ENCODE measurements at regions not wholly inside any gene's neighbourhood (a gene's known extent, or its start where the extent isn't known, plus 50 kb on each side); places are given as distances from the start of the nearest gene placed in this dataset.
"Not testable (repeated sequence)": the region's sequence is repeated elsewhere in the genome, so short reads cannot be mapped to it uniquely, and the experiment has no call there.

GRCh38 chr2:10197697-10198076 lies 75.1 kb downstream of the RRM2 start:
- ChIA-PET POLR2A (ENCODE audit: low non-redundant PET) (no interaction called here), CTCF (no interaction called here)
- DNase-seq (ENCODE audit: low spot score) = no peak
- H3K27ac ChIP-seq = no peak overlapping the region
- no peak for TF ChIP-seq CTCF (conservative IDR thresholded peaks at IDR 0.05; ENCODE audit: low read depth)

DNA sequence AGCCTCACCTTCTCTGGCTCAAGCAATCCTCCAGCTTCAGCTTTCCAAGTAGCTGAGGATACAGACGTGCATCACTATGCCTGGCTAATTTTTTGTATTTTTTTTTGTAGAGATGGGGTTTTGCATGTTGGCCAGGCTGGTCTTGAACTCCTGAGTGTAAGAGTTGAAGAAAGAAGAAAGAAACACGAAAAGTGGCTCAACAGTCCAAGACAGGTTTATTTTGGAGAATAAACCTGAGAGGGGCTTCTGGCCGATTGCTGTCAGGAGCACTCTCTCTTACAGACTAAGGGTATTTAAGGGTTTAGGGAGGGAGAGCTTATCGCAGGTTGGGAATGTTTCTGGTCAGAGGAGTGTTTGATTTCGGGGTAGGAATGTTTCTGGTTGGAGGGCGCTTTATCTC lies 75.9 kb downstream of the RRM2 start:
- H3K27ac ChIP-seq; CTCF ChIA-PET; POLR2A ChIA-PET (ENCODE audit: low non-redundant PET); DNase-seq (ENCODE audit: low spot score): not testable (repeated sequence)

DNA sequence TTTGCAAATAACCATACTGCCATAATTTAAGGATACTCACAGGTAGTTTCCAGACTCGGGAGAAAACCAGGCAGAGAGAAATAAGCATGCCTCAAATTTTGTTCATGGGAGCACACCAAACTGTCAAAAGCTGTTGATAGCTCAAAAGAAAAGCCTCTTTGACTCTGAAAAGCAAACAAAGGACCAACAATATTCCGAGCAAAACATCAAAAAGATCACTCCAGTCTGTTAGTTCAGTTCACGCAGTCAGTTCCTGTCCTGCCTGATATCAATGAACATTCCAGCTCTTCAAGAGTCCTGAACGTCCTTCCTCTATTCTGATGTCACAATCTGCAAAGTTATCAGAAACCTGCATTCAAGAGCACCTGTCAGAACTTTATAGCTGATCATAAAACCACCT lies 78.7 kb downstream of the RRM2 start:
- CTCF ChIA-PET = no interaction called here
- no peak for TF ChIP-seq CTCF (conservative IDR thresholded peaks at IDR 0.05; ENCODE audit: low read depth)
- no peak for DNase-seq (ENCODE audit: low spot score)
- POLR2A ChIA-PET (ENCODE audit: low non-redundant PET) = no interaction called here
- H3K27ac ChIP-seq = no peak overlapping the region

DNA sequence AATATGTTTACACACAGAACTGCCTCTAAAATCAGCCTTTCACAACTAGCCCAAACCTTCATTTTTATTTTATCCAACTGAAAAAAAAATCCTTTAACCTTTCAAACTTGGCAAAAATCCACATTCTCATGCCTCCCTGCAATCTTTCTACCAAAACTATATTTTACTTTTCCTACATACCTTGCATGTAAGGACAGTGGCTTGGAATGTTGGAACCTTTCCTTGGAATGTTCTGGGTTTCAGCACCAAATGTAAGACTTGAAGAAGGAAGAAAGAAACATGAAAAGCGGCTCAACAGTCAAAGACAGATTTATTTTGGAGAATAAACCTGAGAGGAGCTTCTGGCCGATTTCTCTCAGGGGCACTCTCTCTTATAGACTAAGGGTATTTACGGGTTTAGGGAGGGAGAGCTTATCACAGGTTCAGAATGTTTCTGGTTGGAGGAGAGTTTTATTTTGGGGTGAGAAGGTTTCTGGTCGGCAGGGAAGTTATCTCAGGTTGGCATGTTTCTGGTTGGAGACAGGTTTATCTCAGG lies 79.7 kb downstream of the RRM2 start:
- ChIA-PET POLR2A (ENCODE audit: low non-redundant PET) (no interaction called here), CTCF (interaction anchor here (0.6 kb wide), 2 partner anchors 58 to 1204 kb away, joined by 3 to 4 read pairs; no protein-coding TSS in a partner anchor)
- peak overlapping the region; percentile 74 for H3K27ac ChIP-seq
- TF ChIP-seq CTCF (conservative IDR thresholded peaks at IDR 0.05; ENCODE audit: low read depth) = no peak
- DNase-seq (ENCODE audit: low spot score) = peak; percentile 14

GRCh38 chr2:10204326-10205161 lies 82.0 kb downstream of the RRM2 start:
- no peak overlapping the region; the same call in 1 of the 2 replicates for H3K27ac ChIP-seq
- DNase-seq (ENCODE audit: low spot score) = no peak
- ChIA-PET CTCF (interaction anchor here (0.6 kb wide), 1 partner anchor 204 kb away, joined by 4 read pairs; no protein-coding TSS in a partner anchor), POLR2A (ENCODE audit: low non-redundant PET) (no interaction called here)
- TF ChIP-seq CTCF (conservative IDR thresholded peaks at IDR 0.05; ENCODE audit: low read depth) = no peak

DNA sequence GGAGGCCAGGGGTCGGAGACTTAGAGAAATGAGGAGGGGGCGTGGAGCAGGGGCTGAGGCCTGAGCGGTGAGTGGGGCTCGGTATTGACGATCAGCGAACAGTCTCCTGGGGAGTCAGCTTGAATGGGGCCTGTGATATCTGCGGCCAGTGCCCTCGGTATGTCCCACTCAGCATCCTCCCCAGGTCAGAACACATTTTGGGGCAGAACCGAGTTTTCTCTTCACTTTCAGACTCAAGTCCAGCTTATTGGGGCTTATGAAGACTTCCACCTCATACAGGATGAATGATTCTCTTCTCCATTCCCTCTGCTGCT lies 82.6 kb downstream of the RRM2 start:
- ChIA-PET POLR2A (ENCODE audit: low non-redundant PET) (no interaction called here), CTCF (no interaction called here)
- no peak overlapping the region for H3K27ac ChIP-seq
- TF ChIP-seq CTCF (conservative IDR thresholded peaks at IDR 0.05; ENCODE audit: low read depth) = no peak
- DNase-seq (ENCODE audit: low spot score) = no peak

DNA sequence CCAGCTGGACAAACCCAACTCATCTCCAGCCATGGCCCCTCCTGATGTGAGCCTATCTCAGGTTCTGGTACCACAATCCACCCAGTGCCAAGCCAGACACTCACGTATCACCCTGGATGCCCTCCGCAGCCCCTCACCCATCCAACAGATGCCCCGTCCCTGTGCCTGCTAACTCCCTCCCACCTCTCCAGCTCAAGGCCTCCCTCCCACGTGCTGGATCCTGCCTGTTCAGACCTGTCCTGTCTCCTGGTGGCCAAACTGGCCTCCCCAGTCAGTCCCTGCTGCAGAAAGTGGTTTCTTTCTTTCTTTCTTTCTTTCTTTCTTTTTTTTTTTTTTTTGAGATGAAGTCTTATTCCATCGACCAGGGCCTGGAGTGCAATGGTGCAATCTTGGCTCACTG lies 86.2 kb downstream of the RRM2 start:
- peak; percentile 56 for DNase-seq (ENCODE audit: low spot score)
- ChIA-PET CTCF (interaction anchor here (0.5 to 0.6 kb wide), 2 partner anchors 12 to 34 kb away, joined by 3 to 4 read pairs; no protein-coding TSS in a partner anchor), POLR2A (ENCODE audit: low non-redundant PET) (interaction anchor here (0.7 kb wide), 1 partner anchor 72 kb away, joined by 7 read pairs; no protein-coding TSS in a partner anchor)
- no peak for TF ChIP-seq CTCF (conservative IDR thresholded peaks at IDR 0.05; ENCODE audit: low read depth)
- no peak overlapping the region for H3K27ac ChIP-seq
